ENCODE measurements at regions not wholly inside any gene's neighbourhood (a gene's known extent, or its start where the extent isn't known, plus 50 kb on each side); places are given as distances from the start of the nearest gene placed in this dataset.

GRCh38 chr2:196426122-196426521 lies 213.4 kb upstream of the CCDC150 start:
- Histone ChIP-seq H3K4me2 (no peak overlapping the region), H3K4me3 (no peak overlapping the region), H3K4me1 (peaks cover 13% of the 10 kb centered on the region)

GRCh38 chr2:196427986-196428634 lies 211.4 kb upstream of the CCDC150 start:
- Histone ChIP-seq H3K4me2 (peak overlapping the region; percentile 49), H3K9me3 (no peaks in the 10 kb centered on the region), H3K27ac (no peak overlapping the region), H3K9ac (no peak overlapping the region), H3K4me1 (peaks cover 13% of the 10 kb centered on the region), H3K27me3 (no peaks in the 10 kb centered on the region), H3K36me3 (no peaks in the 10 kb centered on the region), H4K20me1 (no peaks in the 10 kb centered on the region), H3K4me3 (no peak overlapping the region)
- TF ChIP-seq Cebpa-rat (IDR thresholded peaks at IDR 0.05) = no peak

More at GRCh38 chr2:196426122-196426521, 213.4 kb upstream of the CCDC150 start:
- Histone ChIP-seq H3K36me3 (no peaks in the 10 kb centered on the region), H3K9me3 (no peaks in the 10 kb centered on the region), H3K9ac (no peak overlapping the region), H3K27me3 (no peaks in the 10 kb centered on the region), H4K20me1 (no peaks in the 10 kb centered on the region), H3K27ac (no peak overlapping the region)
- TF ChIP-seq Cebpa-rat (IDR thresholded peaks at IDR 0.05) = no peak

GRCh38 chr2:196431076-196431475 lies 208.4 kb upstream of the CCDC150 start:
- Histone ChIP-seq H3K9ac (no peak overlapping the region), H3K4me1 (peaks cover 13% of the 10 kb centered on the region), H4K20me1 (no peaks in the 10 kb centered on the region), H3K4me2 (no peak overlapping the region), H3K9me3 (no peaks in the 10 kb centered on the region), H3K36me3 (no peaks in the 10 kb centered on the region), H3K27me3 (no peaks in the 10 kb centered on the region), H3K27ac (no peak overlapping the region), H3K4me3 (no peak overlapping the region)
- TF ChIP-seq Cebpa-rat (IDR thresholded peaks at IDR 0.05) = no peak

- H3K9ac ChIP-seq = no peak overlapping the region
- H3K4me1 ChIP-seq = peaks cover 13% of the 10 kb centered on the region
- H3K36me3 ChIP-seq = no peaks in the 10 kb centered on the region
- no peak for TF ChIP-seq Cebpa-rat (IDR thresholded peaks at IDR 0.05)
- no peak overlapping the region for H3K4me3 ChIP-seq
- no peak overlapping the region for H3K27ac ChIP-seq
- no peaks in the 10 kb centered on the region for H3K27me3 ChIP-seq
- no peak overlapping the region for H3K4me2 ChIP-seq
- no peaks in the 10 kb centered on the region for H4K20me1 ChIP-seq
- no peaks in the 10 kb centered on the region for H3K9me3 ChIP-seq
Measured at GRCh38 chr2:196431957-196432356, 207.6 kb upstream of the CCDC150 start.

- H4K20me1 ChIP-seq = no peaks in the 10 kb centered on the region
- no peaks in the 10 kb centered on the region for H3K9me3 ChIP-seq
- H3K4me1 ChIP-seq = peaks cover 7% of the 10 kb centered on the region
- no peaks in the 10 kb centered on the region for H3K27me3 ChIP-seq
- H3K9ac ChIP-seq = no peak overlapping the region
- H3K4me3 ChIP-seq = no peak overlapping the region
- H3K4me2 ChIP-seq = no peak overlapping the region
- no peak for TF ChIP-seq Cebpa-rat (IDR thresholded peaks at IDR 0.05)
- H3K27ac ChIP-seq = no peak overlapping the region
- H3K36me3 ChIP-seq = no peaks in the 10 kb centered on the region
Measured at GRCh38 chr2:196433116-196433515, 206.4 kb upstream of the CCDC150 start.

GRCh38 chr2:196434217-196434616 lies 205.3 kb upstream of the CCDC150 start:
- Histone ChIP-seq H3K9me3 (no peaks in the 10 kb centered on the region), H3K4me3 (no peak overlapping the region), H3K27me3 (no peaks in the 10 kb centered on the region), H3K4me1 (no peaks in the 10 kb centered on the region), H3K9ac (no peak overlapping the region), H3K4me2 (no peak overlapping the region), H4K20me1 (no peaks in the 10 kb centered on the region), H3K27ac (no peak overlapping the region), H3K36me3 (no peaks in the 10 kb centered on the region)
- TF ChIP-seq Cebpa-rat (IDR thresholded peaks at IDR 0.05) = no peak

- H3K4me1 ChIP-seq = no peaks in the 10 kb centered on the region
- no peaks in the 10 kb centered on the region for H3K27me3 ChIP-seq
- no peaks in the 10 kb centered on the region for H3K36me3 ChIP-seq
- no peaks in the 10 kb centered on the region for H4K20me1 ChIP-seq
- TF ChIP-seq Cebpa-rat (IDR thresholded peaks at IDR 0.05) = no peak
- H3K4me2 ChIP-seq = no peak overlapping the region
- H3K4me3 ChIP-seq = no peak overlapping the region
- H3K9ac ChIP-seq = no peak overlapping the region
- H3K9me3 ChIP-seq = no peaks in the 10 kb centered on the region
- no peak overlapping the region for H3K27ac ChIP-seq
Measured at GRCh38 chr2:196435189-196435588, 204.3 kb upstream of the CCDC150 start.

GRCh38 chr2:196437626-196438025 lies 201.9 kb upstream of the CCDC150 start:
- H3K27ac ChIP-seq = no peak overlapping the region
- no peaks in the 10 kb centered on the region for H3K4me1 ChIP-seq
- TF ChIP-seq Cebpa-rat (IDR thresholded peaks at IDR 0.05) = no peak
- no peak overlapping the region for H3K4me2 ChIP-seq
- no peaks in the 10 kb centered on the region for H4K20me1 ChIP-seq
- H3K27me3 ChIP-seq = no peaks in the 10 kb centered on the region
- no peaks in the 10 kb centered on the region for H3K9me3 ChIP-seq
- H3K9ac ChIP-seq = no peak overlapping the region
- no peaks in the 10 kb centered on the region for H3K36me3 ChIP-seq
- no peak overlapping the region for H3K4me3 ChIP-seq

GRCh38 chr2:196439760-196440159 lies 199.8 kb upstream of the CCDC150 start:
- Histone ChIP-seq H3K27ac (no peak overlapping the region), H3K36me3 (no peaks in the 10 kb centered on the region), H3K4me3 (no peak overlapping the region), H3K9me3 (no peaks in the 10 kb centered on the region), H3K9ac (no peak overlapping the region), H3K4me2 (no peak overlapping the region), H3K27me3 (no peaks in the 10 kb centered on the region), H4K20me1 (no peaks in the 10 kb centered on the region), H3K4me1 (no peaks in the 10 kb centered on the region)
- TF ChIP-seq Cebpa-rat (IDR thresholded peaks at IDR 0.05) = no peak

- Histone ChIP-seq H3K27me3 (no peaks in the 10 kb centered on the region), H3K9me3 (no peaks in the 10 kb centered on the region), H3K36me3 (no peaks in the 10 kb centered on the region), H3K27ac (no peak overlapping the region), H4K20me1 (no peaks in the 10 kb centered on the region), H3K9ac (no peak overlapping the region), H3K4me1 (no peaks in the 10 kb centered on the region), H3K4me3 (no peak overlapping the region), H3K4me2 (no peak overlapping the region)
- TF ChIP-seq Cebpa-rat (IDR thresholded peaks at IDR 0.05) = no peak
Measured at GRCh38 chr2:196440413-196440812, 199.1 kb upstream of the CCDC150 start.

- no peak overlapping the region for H3K27ac ChIP-seq
- H3K27me3 ChIP-seq = no peaks in the 10 kb centered on the region
- no peaks in the 10 kb centered on the region for H3K36me3 ChIP-seq
- no peak overlapping the region for H3K4me3 ChIP-seq
- no peaks in the 10 kb centered on the region for H3K9me3 ChIP-seq
- no peaks in the 10 kb centered on the region for H3K4me1 ChIP-seq
- H3K4me2 ChIP-seq = no peak overlapping the region
- no peak overlapping the region for H3K9ac ChIP-seq
- no peak for TF ChIP-seq Cebpa-rat (IDR thresholded peaks at IDR 0.05)
- H4K20me1 ChIP-seq = no peaks in the 10 kb centered on the region
Measured at GRCh38 chr2:196441527-196441926, 198.0 kb upstream of the CCDC150 start.
